Liver (tissue), 8 donors: ENCODE measurements at regions not wholly inside any gene's neighbourhood (a gene's known extent, or its start where the extent isn't known, plus 50 kb on each side); places are given as distances from the start of the nearest gene placed in this dataset.

Experiments used
- DNase-seq: peaks from one replicate; pipeline ENCODE4 v3.0.0-alpha.2; 2017; ENCODE audit warnings: low spot score
- H3K27ac ChIP-seq, 2 donors: one replicate each; pipeline ENCODE4 v1.7.0; 2013; ENCODE audit warnings: inconsistent platforms in 2 of 2, low read length in 2 of 2, control low read depth in 1 of 2, low read depth in 1 of 2, mild to moderate bottlenecking in 1 of 2
- H3K27me3 ChIP-seq, 4 donors: one replicate each; pipeline versions ENCODE4 v1.6.1 to v1.7.0; 2013; ENCODE audit warnings: low read length in 3 of 4, inconsistent platforms in 1 of 4, mild to moderate bottlenecking in 1 of 4, moderate library complexity in 1 of 4; ENCODE audit not compliant: control insufficient read depth in 4 of 4, insufficient read depth in 4 of 4
- H3K36me3 ChIP-seq, 4 donors: one replicate each; pipeline versions ENCODE4 v1.6.1 to v1.7.0; 2013; ENCODE audit warnings: low read length in 3 of 4, mild to moderate bottlenecking in 3 of 4, low read depth in 1 of 4, moderate library complexity in 1 of 4; ENCODE audit not compliant: control insufficient read depth in 4 of 4, insufficient read depth in 3 of 4
- H3K4me1 ChIP-seq, 4 donors: one replicate each; pipeline versions ENCODE4 v1.6.1 to v1.7.0; 2013; ENCODE audit warnings: low read length in 3 of 4, mild to moderate bottlenecking in 3 of 4, moderate library complexity in 1 of 4; ENCODE audit not compliant: control insufficient read depth in 4 of 4, insufficient read depth in 4 of 4
- H3K4me3 ChIP-seq, 3 donors: one replicate each; pipeline versions ENCODE4 v1.6.1 to v1.7.0; 2013; ENCODE audit warnings: low read length in 3 of 3, control low read depth in 1 of 3, low read depth in 1 of 3, mild to moderate bottlenecking in 1 of 3
- H3K9ac ChIP-seq, 2 donors: one replicate each; pipeline ENCODE4 v1.7.0; 2013; ENCODE audit warnings: low read length in 2 of 2, mild to moderate bottlenecking in 2 of 2, moderate library complexity in 2 of 2, control low read depth in 1 of 2, low read depth in 1 of 2
- H3K9me3 ChIP-seq, 4 donors: one replicate each; pipeline versions ENCODE4 v1.6.1 to v1.7.0; 2013; ENCODE audit warnings: low read length in 3 of 4; ENCODE audit not compliant: control insufficient read depth in 4 of 4
- EGR1 ChIP-seq, 2 donors: IDR thresholded peaks; 2 replicates each; pipeline ENCODE4 v1.6.1; 2016 to 2018; ENCODE audit warnings: antibody characterized with exemption in 2 of 2, low read depth in 2 of 2
- FOXA1 ChIP-seq: IDR thresholded peaks from 2 replicates; pipeline ENCODE4 v1.6.1; 2016; ENCODE audit warnings: antibody characterized with exemption
- FOXA2 ChIP-seq: IDR thresholded peaks from 2 replicates; pipeline ENCODE4 v1.6.1; 2016; ENCODE audit warnings: antibody characterized with exemption
- GABPA ChIP-seq, 2 donors: IDR thresholded peaks in 1 of 2; conservative IDR thresholded peaks in 1 of 2; 2 replicates each; pipeline ENCODE4 v1.6.1; 2016; ENCODE audit warnings: antibody characterized with exemption in 2 of 2, mild to moderate bottlenecking in 1 of 2, moderate library complexity in 1 of 2
- HNF4A ChIP-seq, 2 donors: conservative IDR thresholded peaks; 2 replicates each; pipeline ENCODE4 v1.6.1; 2016; ENCODE audit warnings: antibody characterized with exemption in 2 of 2, mild to moderate bottlenecking in 2 of 2
- HNF4G ChIP-seq: IDR thresholded peaks from 2 replicates; pipeline ENCODE4 v1.6.1; 2016; ENCODE audit warnings: antibody characterized with exemption
- RXRA ChIP-seq, 2 donors: IDR thresholded peaks; 2 replicates each; pipeline ENCODE4 v1.6.1; 2017 to 2018; ENCODE audit warnings: antibody characterized with exemption in 2 of 2, mild to moderate bottlenecking in 1 of 2
- SP1 ChIP-seq: IDR thresholded peaks from 2 replicates; pipeline ENCODE4 v1.6.1; 2018; ENCODE audit warnings: antibody characterized with exemption, mild to moderate bottlenecking
- TAF1 ChIP-seq: conservative IDR thresholded peaks from 2 replicates; pipeline ENCODE4 v1.6.1; 2016; ENCODE audit warnings: antibody characterized with exemption, mild to moderate bottlenecking
- WGBS: extraction: QIAGEN DNeasy Blood & Tissue Kit; methylation state at CpG from one replicate; pipeline ENCODE4 v1.1.7; 2013; 5-methylcytosine and 5-hydroxymethylcytosine counted together
- TF ChIP-seq, protein P1 (sequence below): IDR thresholded peaks from 2 replicates; pipeline ENCODE4 v1.6.1; 2016; ENCODE audit warnings: antibody characterized with exemption
- TF ChIP-seq, protein P2 (sequence below): IDR thresholded peaks from 2 replicates; pipeline ENCODE4 v1.6.1; 2016; ENCODE audit warnings: antibody characterized with exemption, mild to moderate bottlenecking
- TF ChIP-seq, protein P3 (sequence below): IDR thresholded peaks from 2 replicates; pipeline ENCODE4 v1.6.1; 2016; ENCODE audit warnings: antibody characterized with exemption
- TF ChIP-seq, protein P4 (sequence below): IDR thresholded peaks from 2 replicates; pipeline ENCODE4 v1.6.1; 2016; ENCODE audit warnings: antibody characterized with exemption
- TF ChIP-seq, protein P5 (sequence below): fragments of 150-350 bp; IDR thresholded peaks from 2 replicates; pipeline ENCODE4 v1.5.1; 2017; ENCODE audit warnings: improper control_type of control experiment, low read depth, low read length; ENCODE audit not compliant: missing input control
- donor health status: healthy.
- donor health status: healthy.
- donor health status: healthy.
- donor health status: healthy.
- donor health status: healthy.

DNA sequence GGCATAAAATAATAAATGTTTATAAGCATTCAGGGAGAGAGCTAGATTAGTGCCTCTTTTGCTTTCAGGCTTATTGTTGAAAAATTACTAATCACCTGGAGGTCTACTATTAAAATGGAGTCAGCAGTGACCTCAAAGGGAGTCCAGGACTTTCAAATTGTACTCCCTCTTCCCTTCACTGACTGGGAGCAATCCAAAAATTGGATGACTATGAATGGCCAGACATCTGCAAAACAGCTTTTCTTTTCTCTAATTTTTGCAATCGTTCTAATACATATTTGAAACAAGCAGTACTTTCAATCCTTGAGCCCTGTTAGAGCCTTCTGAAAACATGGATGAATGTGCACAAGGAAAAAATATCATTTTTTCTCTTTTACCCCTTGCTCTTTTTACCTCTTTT, 461.8 kb downstream of the TMEM232 start (continued):
- no peak for TF ChIP-seq RXRA (IDR thresholded peaks at IDR 0.05)

DNA sequence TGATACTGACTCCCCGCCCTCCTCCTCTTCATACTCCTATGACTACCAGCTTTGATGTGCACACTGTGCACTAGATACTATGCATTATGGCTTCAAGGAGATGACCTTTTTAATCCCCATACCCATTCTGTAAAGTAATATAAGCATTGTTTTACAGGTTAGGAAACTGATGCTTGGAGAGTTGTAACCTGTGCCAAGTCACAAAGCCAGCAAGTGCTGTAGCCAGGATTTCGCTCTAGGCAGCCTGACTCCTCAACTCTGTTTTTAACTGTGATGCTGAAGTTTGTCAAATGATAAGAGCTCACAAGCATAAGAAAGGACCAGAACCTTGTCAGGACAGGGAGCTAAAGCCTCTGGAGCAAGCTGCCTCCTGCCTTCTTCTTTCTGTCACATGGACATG, 461.3 kb downstream of the TMEM232 start:
- no peak overlapping the region for H3K27ac ChIP-seq
- no peak for TF ChIP-seq HNF4G
- TF ChIP-seq, protein P1, sequence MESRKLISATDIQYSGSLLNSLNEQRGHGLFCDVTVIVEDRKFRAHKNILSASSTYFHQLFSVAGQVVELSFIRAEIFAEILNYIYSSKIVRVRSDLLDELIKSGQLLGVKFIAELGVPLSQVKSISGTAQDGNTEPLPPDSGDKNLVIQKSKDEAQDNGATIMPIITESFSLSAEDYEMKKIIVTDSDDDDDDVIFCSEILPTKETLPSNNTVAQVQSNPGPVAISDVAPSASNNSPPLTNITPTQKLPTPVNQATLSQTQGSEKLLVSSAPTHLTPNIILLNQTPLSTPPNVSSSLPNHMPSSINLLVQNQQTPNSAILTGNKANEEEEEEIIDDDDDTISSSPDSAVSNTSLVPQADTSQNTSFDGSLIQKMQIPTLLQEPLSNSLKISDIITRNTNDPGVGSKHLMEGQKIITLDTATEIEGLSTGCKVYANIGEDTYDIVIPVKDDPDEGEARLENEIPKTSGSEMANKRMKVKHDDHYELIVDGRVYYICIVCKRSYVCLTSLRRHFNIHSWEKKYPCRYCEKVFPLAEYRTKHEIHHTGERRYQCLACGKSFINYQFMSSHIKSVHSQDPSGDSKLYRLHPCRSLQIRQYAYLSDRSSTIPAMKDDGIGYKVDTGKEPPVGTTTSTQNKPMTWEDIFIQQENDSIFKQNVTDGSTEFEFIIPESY = no peak
- no peak for TF ChIP-seq FOXA2
- TF ChIP-seq, protein P2, sequence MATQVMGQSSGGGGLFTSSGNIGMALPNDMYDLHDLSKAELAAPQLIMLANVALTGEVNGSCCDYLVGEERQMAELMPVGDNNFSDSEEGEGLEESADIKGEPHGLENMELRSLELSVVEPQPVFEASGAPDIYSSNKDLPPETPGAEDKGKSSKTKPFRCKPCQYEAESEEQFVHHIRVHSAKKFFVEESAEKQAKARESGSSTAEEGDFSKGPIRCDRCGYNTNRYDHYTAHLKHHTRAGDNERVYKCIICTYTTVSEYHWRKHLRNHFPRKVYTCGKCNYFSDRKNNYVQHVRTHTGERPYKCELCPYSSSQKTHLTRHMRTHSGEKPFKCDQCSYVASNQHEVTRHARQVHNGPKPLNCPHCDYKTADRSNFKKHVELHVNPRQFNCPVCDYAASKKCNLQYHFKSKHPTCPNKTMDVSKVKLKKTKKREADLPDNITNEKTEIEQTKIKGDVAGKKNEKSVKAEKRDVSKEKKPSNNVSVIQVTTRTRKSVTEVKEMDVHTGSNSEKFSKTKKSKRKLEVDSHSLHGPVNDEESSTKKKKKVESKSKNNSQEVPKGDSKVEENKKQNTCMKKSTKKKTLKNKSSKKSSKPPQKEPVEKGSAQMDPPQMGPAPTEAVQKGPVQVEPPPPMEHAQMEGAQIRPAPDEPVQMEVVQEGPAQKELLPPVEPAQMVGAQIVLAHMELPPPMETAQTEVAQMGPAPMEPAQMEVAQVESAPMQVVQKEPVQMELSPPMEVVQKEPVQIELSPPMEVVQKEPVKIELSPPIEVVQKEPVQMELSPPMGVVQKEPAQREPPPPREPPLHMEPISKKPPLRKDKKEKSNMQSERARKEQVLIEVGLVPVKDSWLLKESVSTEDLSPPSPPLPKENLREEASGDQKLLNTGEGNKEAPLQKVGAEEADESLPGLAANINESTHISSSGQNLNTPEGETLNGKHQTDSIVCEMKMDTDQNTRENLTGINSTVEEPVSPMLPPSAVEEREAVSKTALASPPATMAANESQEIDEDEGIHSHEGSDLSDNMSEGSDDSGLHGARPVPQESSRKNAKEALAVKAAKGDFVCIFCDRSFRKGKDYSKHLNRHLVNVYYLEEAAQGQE = no peak
- no peak for TF ChIP-seq GABPA (IDR thresholded peaks at IDR 0.05 in 1 of 2, conservative IDR thresholded peaks at IDR 0.05 in 1 of 2)
- TF ChIP-seq FOXA1 = no peak
- no peak for TF ChIP-seq SP1
- TF ChIP-seq, protein P3, sequence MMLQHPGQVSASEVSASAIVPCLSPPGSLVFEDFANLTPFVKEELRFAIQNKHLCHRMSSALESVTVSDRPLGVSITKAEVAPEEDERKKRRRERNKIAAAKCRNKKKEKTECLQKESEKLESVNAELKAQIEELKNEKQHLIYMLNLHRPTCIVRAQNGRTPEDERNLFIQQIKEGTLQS = no peak
- TF ChIP-seq, protein P4, sequence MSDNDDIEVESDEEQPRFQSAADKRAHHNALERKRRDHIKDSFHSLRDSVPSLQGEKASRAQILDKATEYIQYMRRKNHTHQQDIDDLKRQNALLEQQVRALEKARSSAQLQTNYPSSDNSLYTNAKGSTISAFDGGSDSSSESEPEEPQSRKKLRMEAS = no peak
- no peak for TF ChIP-seq TAF1
- TF ChIP-seq, protein P5, sequence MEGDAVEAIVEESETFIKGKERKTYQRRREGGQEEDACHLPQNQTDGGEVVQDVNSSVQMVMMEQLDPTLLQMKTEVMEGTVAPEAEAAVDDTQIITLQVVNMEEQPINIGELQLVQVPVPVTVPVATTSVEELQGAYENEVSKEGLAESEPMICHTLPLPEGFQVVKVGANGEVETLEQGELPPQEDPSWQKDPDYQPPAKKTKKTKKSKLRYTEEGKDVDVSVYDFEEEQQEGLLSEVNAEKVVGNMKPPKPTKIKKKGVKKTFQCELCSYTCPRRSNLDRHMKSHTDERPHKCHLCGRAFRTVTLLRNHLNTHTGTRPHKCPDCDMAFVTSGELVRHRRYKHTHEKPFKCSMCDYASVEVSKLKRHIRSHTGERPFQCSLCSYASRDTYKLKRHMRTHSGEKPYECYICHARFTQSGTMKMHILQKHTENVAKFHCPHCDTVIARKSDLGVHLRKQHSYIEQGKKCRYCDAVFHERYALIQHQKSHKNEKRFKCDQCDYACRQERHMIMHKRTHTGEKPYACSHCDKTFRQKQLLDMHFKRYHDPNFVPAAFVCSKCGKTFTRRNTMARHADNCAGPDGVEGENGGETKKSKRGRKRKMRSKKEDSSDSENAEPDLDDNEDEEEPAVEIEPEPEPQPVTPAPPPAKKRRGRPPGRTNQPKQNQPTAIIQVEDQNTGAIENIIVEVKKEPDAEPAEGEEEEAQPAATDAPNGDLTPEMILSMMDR = no peak
- no peak for TF ChIP-seq HNF4A (conservative IDR thresholded peaks at IDR 0.05)
- no peak for TF ChIP-seq EGR1 (IDR thresholded peaks at IDR 0.05; ENCODE audit: low read depth in 2 of 2)
- H3K4me1 ChIP-seq = no peaks in the 10 kb centered on the region
- H3K4me3 ChIP-seq = no peak overlapping the region
- no peaks in the 10 kb centered on the region for H3K36me3 ChIP-seq
- no peak overlapping the region for H3K9ac ChIP-seq
- H3K27me3 ChIP-seq = no peaks in the 10 kb centered on the region
- WGBS = 97% methylated on average over 2 of the region's 2 CpGs
- H3K9me3 ChIP-seq = no peaks in the 10 kb centered on the region
- DNase-seq = no peak

DNA sequence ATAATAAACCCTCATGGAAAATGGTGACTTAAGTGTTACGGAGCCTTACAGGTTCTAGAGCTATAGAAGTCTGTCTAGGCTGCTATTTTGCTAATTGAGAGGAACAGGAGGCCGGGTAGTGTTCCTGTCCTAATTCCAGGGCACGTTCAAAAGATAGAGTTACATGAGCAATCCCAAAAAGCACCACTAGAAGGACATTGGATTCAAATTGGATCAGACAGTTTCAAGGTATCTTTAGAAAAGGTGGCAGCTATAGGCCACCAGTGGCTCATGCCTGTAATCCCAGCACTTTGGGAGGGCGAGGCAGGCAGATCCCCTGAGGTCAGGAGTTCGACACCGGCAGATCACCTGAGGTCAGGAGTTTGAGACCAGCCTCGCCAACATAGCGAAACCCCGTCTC, 458.8 kb downstream of the TMEM232 start:
- Histone ChIP-seq H3K9ac (no peak overlapping the region), H3K4me1 (no peaks in the 10 kb centered on the region), H3K4me3 (no peak overlapping the region), H3K9me3 (no peaks in the 10 kb centered on the region), H3K36me3 (no peaks in the 10 kb centered on the region), H3K27ac (no peak overlapping the region), H3K27me3 (no peaks in the 10 kb centered on the region)
- WGBS = 94% methylated on average over 9 of the region's 9 CpGs
- DNase-seq = no peak
- TF ChIP-seq FOXA1 (no peak), GABPA (IDR thresholded peaks at IDR 0.05 in 1 of 2, conservative IDR thresholded peaks at IDR 0.05 in 1 of 2) (no peak)
- TF ChIP-seq, protein P3 = no peak
- TF ChIP-seq, protein P1 = no peak
- TF ChIP-seq, protein P2 = no peak
